GM10248 (cell line): ENCODE measurements at regions not wholly inside any gene's neighbourhood (a gene's known extent, or its start where the extent isn't known, plus 50 kb on each side); places are given as distances from the start of the nearest gene placed in this dataset.

Experiments
- CTCF ChIA-PET: fragments of 300-600 bp; sonication (Branson Sonifier 250); formaldehyde crosslinking; extraction: SDS; loops from one replicate; lab custom pipeline; 2021; ENCODE audit warnings: antibody characterized with exemption; lab: Yijun Ruan, JAX
- POLR2A ChIA-PET: fragments of 350-650 bp; sonication (Branson Sonifier 250); formaldehyde crosslinking; extraction: SDS; loops from one replicate; lab custom pipeline; 2020; ENCODE audit warnings: antibody characterized with exemption; lab: Yijun Ruan, JAX
- DNase-seq: peaks from one replicate; pipeline ENCODE4 v3.0.0; 2012; ENCODE audit errors: extremely low spot score
- TF ChIP-seq, protein P1 (sequence below): IDR thresholded peaks from 2 replicates; pipeline ENCODE4 v1.5.1; 2012; ENCODE audit warnings: mild to moderate bottlenecking, low read depth; ENCODE audit errors: extremely low read depth, missing control alignments, control extremely low read depth

DNA sequence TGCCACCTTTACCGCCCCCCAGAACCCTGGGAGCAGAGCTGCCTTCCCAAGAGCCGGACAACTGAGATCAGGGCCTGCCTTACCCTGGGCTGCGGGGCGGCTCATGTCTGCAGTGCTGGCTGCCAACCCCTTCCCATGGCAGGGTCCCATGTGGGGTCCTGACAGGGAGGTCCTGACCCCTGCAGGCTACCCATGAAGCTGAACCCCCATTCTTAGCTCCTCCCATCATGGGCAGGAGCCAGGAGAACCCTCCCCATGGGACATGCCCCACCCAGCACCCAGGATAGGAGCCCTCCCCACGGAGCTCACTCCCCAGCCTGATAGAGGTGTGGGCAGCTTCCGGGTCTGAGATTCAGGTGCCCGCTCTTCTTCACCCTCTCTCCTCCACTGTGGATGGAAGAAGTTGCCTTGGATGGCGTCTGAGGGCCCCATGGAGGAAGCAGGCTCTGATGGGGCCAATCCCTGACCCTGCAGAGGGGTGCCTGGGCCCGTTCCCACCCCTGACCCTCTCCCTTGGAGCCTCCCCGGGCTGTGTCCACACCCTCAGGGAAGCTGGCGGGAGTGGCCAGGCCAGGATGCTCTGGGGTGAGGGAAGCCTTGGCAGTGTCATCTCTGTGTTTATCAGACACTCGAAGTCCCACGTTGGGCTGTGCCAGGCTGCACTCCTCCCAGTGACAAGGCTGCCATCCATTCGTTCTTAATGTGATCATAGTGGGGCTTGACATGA is 1508.2 kb downstream of the BRD1 start:
- ChIA-PET POLR2A (no interaction called here), CTCF (no interaction called here)
- TF ChIP-seq, protein P1, sequence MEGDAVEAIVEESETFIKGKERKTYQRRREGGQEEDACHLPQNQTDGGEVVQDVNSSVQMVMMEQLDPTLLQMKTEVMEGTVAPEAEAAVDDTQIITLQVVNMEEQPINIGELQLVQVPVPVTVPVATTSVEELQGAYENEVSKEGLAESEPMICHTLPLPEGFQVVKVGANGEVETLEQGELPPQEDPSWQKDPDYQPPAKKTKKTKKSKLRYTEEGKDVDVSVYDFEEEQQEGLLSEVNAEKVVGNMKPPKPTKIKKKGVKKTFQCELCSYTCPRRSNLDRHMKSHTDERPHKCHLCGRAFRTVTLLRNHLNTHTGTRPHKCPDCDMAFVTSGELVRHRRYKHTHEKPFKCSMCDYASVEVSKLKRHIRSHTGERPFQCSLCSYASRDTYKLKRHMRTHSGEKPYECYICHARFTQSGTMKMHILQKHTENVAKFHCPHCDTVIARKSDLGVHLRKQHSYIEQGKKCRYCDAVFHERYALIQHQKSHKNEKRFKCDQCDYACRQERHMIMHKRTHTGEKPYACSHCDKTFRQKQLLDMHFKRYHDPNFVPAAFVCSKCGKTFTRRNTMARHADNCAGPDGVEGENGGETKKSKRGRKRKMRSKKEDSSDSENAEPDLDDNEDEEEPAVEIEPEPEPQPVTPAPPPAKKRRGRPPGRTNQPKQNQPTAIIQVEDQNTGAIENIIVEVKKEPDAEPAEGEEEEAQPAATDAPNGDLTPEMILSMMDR: no peak
- DNase-seq: no peak

DNA sequence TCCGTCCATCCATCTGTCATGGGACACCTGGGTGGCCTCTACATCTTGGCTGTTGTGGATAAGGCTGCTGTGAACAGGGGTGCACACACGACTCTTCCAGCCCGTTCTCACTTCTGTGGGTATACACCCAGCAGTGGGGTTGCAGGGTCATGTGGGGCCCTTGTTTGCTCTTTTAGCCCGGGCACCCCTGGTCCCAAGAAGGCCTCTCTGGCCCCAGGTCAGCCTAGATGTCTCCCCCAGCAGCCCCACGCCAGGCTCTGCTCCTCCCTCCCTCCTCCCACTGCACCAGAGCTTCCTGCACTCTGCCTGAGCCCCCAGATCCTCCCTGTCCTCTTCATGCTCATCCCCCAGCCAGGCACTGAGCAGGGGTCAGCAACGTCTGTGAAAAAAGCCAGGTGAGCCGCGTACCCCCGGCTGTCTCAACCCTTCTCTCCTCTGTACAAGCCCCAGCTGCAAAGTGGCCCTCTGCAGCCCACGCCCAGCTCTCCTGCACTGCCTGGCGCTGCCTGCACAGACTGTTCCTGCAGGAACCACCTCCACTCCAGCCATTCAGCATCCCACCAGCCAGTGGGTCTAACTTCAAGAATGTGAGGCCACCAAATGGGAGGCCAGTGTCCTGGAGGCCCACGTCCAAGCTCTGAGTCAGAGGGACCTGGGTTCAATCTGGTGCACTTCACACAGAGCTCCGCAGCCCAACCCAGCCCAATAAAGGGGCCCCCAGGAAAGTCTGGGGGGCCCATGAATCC is 1508.9 kb downstream of the BRD1 start:
- DNase-seq: no peak
- POLR2A ChIA-PET: no interaction called here
- CTCF ChIA-PET: no interaction called here
- TF ChIP-seq, protein P1: no peak

DNA sequence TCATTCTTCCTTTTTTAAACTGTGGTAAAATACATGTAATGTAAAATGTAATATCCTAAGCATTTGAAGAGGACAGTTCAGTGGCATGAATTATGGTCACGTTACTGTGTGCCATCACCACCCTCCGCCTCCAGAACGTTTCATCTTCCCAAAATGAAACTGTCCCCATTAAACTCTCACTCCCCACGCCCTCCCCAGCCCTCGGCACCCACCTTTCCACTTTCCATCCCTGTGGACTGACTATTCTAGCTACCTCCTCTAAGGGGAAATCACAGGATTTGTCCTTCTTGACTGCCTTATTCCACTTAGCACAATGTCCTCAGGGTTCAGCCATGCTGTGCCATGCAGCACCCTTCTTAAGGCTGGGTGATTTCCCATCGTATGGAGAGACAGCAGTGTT is 1509.5 kb downstream of the BRD1 start:
- CTCF ChIA-PET: no interaction called here
- TF ChIP-seq, protein P1: no peak
- POLR2A ChIA-PET: no interaction called here
- DNase-seq: no peak

DNA sequence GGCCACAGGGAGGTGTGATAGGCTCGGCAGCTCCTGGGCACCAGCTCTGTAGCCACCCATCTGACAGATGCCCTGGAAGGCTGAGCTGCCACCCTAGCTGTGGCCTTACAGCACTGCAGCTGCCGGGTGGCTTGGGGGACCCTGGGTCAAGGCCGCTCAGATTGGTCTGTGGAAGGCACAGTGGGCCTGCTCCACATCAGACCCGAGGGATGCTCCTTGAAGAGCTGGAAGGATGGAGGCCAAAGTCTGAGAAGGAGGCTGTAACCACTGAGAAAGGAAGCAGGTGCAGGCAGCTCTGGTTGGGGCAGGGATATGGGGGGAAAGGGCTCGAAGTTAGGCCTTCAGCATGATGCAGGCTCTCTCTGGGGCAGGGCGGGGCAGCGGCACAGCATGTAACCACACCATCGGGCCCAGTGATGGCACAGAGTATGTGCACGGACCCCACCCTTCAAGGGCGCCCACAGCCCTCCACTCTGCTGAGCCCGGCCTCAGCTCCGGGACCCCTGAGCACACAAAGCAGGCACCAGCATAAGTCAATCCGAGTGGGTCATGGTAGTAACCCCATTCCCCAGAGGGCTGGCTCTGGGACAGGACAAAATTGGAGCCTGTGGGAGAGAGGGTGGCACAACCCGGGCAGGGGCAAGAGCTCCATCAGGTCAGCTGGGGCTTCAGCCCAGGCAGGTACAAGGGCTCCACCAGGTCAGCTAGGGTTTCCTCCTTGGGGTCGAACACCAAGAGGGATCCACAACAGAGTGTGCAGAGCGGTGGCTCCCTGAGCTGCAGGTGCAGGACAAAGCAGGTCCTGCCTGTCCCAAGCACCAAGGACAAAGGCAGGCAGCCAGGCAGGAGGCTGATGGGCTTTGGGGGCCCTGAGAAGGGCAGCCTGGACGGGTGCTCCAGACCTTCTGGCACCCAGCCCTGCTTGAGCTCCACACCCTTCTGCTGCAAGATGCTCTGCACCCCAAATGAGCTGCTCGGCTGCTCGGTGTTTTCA is 1511.1 kb downstream of the BRD1 start:
- DNase-seq: no peak
- CTCF ChIA-PET: no interaction called here
- POLR2A ChIA-PET: no interaction called here
- TF ChIP-seq, protein P1: no peak

DNA sequence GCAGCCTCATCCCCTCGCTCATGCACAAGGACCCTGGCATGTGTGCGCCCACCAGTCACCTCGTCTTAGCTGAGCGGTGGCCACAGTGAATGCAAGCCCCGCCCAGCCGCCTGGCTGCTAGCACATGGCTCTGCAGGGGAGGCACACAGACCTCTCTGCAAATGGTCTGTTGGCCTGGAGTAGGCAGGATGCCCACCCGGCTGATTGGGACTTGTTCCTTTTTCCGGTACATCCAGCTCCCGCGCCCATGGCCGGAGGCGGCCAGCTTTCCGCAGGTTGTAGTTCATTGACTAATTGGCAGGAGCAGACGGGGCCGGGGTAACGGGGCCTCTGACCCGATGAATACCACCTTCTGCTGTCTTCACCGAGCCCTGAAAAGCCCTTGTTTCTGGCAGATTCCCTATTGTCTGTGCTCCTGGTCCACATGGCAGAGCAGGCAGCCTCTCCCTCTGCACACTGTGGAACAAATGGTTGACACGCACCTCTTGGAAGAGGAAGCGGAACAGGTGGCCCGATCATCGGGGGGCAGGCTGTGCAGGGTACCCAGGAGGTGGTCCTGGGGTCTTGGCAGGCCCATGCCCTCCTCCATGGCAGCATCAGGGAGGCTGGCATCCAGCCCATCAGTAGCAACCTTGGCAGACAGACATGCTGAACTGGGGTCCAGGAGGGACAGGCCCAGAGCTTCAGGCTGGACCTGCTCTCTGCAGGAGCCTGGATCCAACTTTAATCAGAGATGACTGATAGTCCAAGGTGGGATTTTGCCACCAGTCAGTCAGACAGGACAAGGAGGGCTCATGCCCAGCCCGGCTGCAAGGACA is 1512.0 kb downstream of the BRD1 start:
- ChIA-PET POLR2A (no interaction called here), CTCF (no interaction called here)
- TF ChIP-seq, protein P1: no peak
- no peak for DNase-seq
